GM12892 (cell line): ENCODE measurements at regions not wholly inside any gene's neighbourhood (a gene's known extent, or its start where the extent isn't known, plus 50 kb on each side); places are given as distances from the start of the nearest gene placed in this dataset.

Experiments used
- POLR2A ChIP-seq: IDR thresholded peaks from 2 replicates; pipeline ENCODE4 v1.6.1; 2011; ENCODE audit warnings: low read depth, low read length, control low read depth
- POLR2AphosphoS5 ChIP-seq: IDR thresholded peaks from 2 replicates; pipeline ENCODE4 v1.6.1; 2011; ENCODE audit warnings: low read depth, low read length, control low read depth
- TAF1 ChIP-seq: IDR thresholded peaks from 2 replicates; pipeline ENCODE4 v1.6.1; 2011; ENCODE audit warnings: low read depth, mild to moderate bottlenecking, control low read depth, low read length, borderline replicate concordance

DNA sequence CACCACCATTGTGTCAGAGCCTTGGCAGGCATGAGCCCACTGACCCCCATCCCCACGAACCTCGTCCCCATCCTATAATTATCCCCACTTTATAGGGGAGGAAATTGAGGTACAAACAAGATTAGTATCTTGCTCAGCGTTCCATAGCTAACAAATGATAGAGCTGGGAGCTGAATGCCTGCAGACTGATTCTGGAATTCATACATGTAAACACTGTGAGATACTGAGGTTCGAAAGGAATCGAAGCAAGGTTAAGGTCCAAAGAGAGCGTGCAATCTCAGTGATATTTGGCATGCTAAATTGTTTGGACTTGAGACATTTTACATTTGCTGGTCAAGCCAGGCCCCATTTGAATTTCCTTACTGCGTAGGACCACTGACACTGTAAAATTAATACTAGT lies 746.6 kb downstream of the COL12A1 start:
- TF ChIP-seq TAF1 (no peak), POLR2AphosphoS5 (no peak), POLR2A (no peak)
